Sigmoid colon (tissue), 4 donors: ENCODE measurements at regions not wholly inside any gene's neighbourhood (a gene's known extent, or its start where the extent isn't known, plus 50 kb on each side); places are given as distances from the start of the nearest gene placed in this dataset.

Experiments
- POLR2AphosphoS5 ChIP-seq, 4 donors: sonication (generic); formaldehyde crosslinking; IDR thresholded peaks; one replicate each; pipeline ENCODE4 v1.6.1; 2017; ENCODE audit warnings: antibody characterized with exemption in 4 of 4
- TF ChIP-seq, protein P1 (sequence below), 4 experiments: fragments of 450-650 bp in 3 of 4; fragments of 200-600 bp in 1 of 4; IDR thresholded peaks; one replicate each; pipeline ENCODE4 v1.5.1; 2016 to 2019; ENCODE audit warnings: antibody characterized with exemption in 4 of 4, mild to moderate bottlenecking in 3 of 4, moderate library complexity in 2 of 4

DNA sequence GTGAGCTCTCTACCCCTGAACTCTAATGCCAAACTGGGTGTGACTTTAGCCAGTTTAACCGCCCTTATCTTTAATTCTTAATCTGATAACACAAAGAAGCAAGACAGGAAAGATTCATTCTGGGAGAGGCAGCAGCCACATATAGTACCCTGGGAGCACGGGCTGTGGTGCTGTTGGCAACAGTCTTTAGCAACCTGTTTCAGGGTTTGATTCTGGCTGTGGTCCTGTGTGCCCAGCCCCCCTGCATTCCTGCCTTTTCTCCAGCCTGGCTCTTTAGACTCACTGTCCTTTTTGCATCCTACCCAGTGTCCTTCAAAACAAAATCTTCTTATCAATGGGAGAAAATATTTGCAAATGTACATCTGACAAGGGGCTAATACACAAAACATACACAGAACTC is 275.2 kb downstream of the GXYLT1 start:
- TF ChIP-seq POLR2AphosphoS5 (IDR thresholded peaks at IDR 0.05) = no peak
- TF ChIP-seq, protein P1, sequence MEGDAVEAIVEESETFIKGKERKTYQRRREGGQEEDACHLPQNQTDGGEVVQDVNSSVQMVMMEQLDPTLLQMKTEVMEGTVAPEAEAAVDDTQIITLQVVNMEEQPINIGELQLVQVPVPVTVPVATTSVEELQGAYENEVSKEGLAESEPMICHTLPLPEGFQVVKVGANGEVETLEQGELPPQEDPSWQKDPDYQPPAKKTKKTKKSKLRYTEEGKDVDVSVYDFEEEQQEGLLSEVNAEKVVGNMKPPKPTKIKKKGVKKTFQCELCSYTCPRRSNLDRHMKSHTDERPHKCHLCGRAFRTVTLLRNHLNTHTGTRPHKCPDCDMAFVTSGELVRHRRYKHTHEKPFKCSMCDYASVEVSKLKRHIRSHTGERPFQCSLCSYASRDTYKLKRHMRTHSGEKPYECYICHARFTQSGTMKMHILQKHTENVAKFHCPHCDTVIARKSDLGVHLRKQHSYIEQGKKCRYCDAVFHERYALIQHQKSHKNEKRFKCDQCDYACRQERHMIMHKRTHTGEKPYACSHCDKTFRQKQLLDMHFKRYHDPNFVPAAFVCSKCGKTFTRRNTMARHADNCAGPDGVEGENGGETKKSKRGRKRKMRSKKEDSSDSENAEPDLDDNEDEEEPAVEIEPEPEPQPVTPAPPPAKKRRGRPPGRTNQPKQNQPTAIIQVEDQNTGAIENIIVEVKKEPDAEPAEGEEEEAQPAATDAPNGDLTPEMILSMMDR (IDR thresholded peaks at IDR 0.05) = no peak
